ENCODE measurements at regions not wholly inside any gene's neighbourhood (a gene's known extent, or its start where the extent isn't known, plus 50 kb on each side); places are given as distances from the start of the nearest gene placed in this dataset.

- in situ Hi-C loops (cut with MboI; ENCODE audit: low sequenced_read_pairs, unreplicated experiment): no loop called here
- TF ChIP-seq CTCF (IDR thresholded peaks at IDR 0.05; ENCODE audit: borderline replicate concordance, control extremely low read depth, extremely low read depth, insufficient read depth, missing control alignments): no peak
- DNase-seq (ENCODE audit: low spot score): no peak
Observed at GRCh38 chr15:99495430-99496301, 70.1 kb upstream of the MEF2A start.

DNA sequence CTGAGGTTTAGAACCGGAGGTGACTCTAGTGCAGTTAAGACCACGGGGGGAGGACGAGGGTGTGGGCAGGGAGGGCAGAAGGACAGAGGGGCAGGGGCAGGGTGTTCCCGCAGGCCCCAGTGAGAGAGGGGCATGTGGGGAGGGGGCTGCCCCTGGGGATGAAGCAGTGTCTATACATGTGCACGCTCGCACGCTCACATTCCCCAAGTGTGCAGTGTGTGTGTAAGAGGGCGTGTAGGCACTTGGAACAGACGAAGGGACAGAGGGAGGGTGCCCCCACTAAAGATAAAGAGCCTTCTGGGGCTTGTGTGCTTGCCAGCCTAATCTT, 69.5 kb upstream of the MEF2A start:
- in situ Hi-C loops (cut with MboI; ENCODE audit: low sequenced_read_pairs, unreplicated experiment): no loop called here
- no peak for TF ChIP-seq CTCF (IDR thresholded peaks at IDR 0.05; ENCODE audit: borderline replicate concordance, control extremely low read depth, extremely low read depth, insufficient read depth, missing control alignments)
- DNase-seq (ENCODE audit: low spot score): no peak

- DNase-seq (ENCODE audit: low spot score): peak; percentile 85
- in situ Hi-C loops (cut with MboI; ENCODE audit: low sequenced_read_pairs, unreplicated experiment): no loop called here
- no peak for TF ChIP-seq CTCF (IDR thresholded peaks at IDR 0.05; ENCODE audit: borderline replicate concordance, control extremely low read depth, extremely low read depth, insufficient read depth, missing control alignments)
Observed at GRCh38 chr15:99502182-99502581, 63.6 kb upstream of the MEF2A start.

DNA sequence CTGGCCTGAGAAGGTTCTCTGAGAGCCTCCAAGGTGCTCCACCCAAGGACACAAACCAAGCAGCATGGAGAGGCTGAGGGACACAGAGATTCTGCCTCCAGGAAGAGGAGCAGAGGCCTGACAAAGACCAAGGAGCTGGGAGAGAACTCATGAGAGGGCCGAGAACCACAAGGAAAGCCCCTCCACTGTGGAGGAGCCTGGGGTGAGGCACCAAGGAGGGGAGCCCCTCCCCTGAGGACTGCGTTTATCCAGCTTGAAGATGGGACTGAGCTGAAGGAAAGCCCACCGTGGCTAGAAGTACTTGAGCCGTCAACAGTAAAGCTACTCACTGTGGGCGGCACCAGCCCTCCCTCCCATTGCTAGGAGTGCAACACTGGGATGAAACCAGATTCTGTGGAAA, 63.1 kb upstream of the MEF2A start:
- in situ Hi-C loops (cut with MboI; ENCODE audit: low sequenced_read_pairs, unreplicated experiment): no loop called here
- TF ChIP-seq CTCF (IDR thresholded peaks at IDR 0.05; ENCODE audit: borderline replicate concordance, control extremely low read depth, extremely low read depth, insufficient read depth, missing control alignments): no peak
- no peak for DNase-seq (ENCODE audit: low spot score)

DNA sequence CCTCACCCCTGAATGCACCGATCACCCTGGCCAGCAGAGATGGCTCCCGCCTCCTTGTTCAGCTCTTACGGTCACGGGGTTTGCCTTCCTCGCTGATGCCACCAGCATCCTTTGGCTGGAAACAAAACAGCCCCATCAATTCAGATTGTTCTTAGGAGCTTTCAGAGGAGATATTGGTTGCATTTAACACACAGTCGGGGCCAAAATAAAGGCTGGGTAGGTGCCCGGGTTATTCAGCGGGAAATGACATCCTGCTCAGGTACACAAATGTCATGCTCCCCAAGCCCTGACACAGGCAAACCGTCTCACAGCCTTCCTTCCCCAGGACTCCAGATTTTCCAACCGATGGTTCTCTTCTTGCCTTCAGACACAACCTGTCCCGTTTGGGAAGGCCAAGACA, 62.4 kb upstream of the MEF2A start:
- in situ Hi-C loops (cut with MboI; ENCODE audit: low sequenced_read_pairs, unreplicated experiment): no loop called here
- no peak for DNase-seq (ENCODE audit: low spot score)
- TF ChIP-seq CTCF (IDR thresholded peaks at IDR 0.05; ENCODE audit: borderline replicate concordance, control extremely low read depth, extremely low read depth, insufficient read depth, missing control alignments): no peak

DNA sequence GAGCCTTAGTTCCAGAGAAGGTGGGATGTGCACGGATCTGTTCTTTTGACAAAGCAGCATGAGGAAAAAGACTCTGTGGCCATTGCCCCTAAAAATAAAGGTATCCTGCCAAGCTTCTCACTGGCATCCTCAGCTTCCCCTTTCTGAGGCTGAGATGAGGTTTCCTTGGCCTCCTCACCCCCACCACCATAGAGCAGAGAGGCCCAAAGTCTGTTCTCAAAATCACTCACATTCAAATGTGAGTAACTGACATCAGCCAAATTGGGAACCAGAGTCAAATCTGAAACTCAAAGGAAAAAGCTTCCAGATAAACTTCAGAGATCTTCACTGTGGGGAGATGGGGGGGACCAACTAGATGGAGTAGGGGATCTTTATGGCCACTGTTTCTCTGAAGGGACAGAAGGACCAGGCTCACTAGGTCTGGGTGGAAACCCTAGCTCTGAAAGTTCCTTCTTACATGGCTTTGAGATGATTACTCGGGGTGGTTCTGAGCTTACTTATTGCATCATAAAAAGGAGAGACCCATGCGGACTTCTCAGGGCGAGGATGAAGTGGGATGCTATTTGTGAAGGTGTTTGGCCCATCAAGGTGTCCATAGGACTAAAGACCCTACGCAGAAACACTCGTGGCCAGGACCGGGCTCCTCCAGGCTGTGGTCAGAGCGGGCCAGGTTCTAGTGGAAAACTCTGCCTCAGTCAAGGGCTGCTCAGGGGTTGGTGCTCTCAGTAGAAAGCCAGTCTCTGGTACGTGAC, 61.5 kb upstream of the MEF2A start:
- no peak for TF ChIP-seq CTCF (IDR thresholded peaks at IDR 0.05; ENCODE audit: borderline replicate concordance, control extremely low read depth, extremely low read depth, insufficient read depth, missing control alignments)
- no peak for DNase-seq (ENCODE audit: low spot score)
- in situ Hi-C loops (cut with MboI; ENCODE audit: low sequenced_read_pairs, unreplicated experiment): no loop called here
